RPMI7951 (cell line): ENCODE measurements at regions not wholly inside any gene's neighbourhood (a gene's known extent, or its start where the extent isn't known, plus 50 kb on each side); places are given as distances from the start of the nearest gene placed in this dataset.
A peak's percentile ranks its signal among the peaks of the same experiment; 100 is the strongest.
"Not testable (repeated sequence)": the region's sequence is repeated elsewhere in the genome, so short reads cannot be mapped to it uniquely, and the experiment has no call there.

ENCODE experiments used
- DNase-seq: peaks from one replicate; pipeline ENCODE4 v3.0.0-alpha.2; 2012; ENCODE audit warnings: low read depth

DNA sequence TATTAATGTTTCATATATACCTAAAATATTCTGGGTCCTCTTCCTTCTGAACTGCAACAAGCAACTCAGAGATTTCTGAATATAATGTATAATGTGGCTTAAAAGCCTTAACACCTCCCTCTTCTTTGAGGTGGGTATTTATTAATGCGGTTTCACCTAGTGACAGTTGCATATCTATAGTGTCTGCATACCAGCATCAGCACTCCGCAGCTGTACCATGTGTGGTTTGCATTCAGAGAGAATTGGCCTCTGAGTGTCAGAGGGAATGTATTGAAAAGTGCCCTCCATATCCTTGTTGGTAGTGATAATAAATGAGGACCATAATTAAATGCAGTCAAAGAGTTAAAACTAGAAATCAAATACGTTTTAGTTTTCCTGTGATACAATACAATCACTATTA, 256.6 kb upstream of the ARRDC3 start:
- DNase-seq: no peak

DNA sequence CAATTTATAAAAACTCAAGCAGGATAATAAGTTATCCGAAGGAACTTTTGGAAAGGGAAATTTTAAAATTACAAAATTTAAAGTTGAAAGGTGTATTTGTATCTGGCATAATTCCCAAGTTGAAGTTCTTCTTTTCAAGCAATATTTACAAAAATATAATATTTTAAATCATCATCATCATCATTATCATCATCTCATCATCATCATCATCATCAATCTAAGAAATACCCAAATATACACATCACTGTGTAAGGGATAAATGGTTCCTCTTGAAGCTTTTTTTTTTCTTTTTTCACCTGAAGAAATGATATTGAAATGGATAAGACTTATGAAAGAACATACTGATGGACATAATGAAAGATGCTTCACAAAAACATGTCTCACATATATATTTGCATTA, 254.9 kb upstream of the ARRDC3 start:
- DNase-seq: no peak

DNA sequence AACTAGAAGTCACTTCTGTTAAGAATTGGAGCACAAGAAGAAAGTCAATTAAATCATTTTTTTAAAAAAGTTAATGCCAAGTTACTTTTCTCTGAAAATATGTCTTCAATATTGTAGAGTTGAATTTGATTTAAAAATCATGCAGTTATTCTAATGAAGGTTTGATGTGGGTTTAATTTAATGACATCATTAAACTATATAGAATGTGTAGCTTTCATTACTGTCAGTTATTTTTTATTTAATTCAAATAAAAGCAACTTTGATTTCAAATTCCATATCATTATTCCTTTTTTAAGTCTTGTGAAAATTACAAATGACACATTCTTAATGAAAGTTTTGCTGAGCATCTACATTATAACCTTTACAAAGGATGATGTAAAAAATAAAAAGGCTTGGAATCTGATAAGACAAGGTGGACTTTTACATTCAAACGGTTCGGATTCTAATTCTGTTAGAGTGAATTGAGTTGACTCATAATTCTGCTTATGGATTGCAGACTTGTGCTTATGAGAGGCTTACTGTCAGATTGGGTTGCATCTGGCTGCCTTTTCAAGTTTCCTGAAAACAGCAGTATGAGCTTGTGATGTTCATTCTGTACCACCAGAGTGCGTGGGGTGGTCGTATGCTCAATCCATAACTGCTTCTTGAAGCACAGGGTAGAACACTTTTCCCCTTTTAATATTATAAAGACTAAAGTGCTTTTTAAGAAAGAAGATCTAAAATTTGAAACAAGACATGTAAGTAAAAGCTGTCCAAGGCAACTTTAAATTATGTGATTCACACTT, 253.0 kb upstream of the ARRDC3 start:
- no peak for DNase-seq

DNA sequence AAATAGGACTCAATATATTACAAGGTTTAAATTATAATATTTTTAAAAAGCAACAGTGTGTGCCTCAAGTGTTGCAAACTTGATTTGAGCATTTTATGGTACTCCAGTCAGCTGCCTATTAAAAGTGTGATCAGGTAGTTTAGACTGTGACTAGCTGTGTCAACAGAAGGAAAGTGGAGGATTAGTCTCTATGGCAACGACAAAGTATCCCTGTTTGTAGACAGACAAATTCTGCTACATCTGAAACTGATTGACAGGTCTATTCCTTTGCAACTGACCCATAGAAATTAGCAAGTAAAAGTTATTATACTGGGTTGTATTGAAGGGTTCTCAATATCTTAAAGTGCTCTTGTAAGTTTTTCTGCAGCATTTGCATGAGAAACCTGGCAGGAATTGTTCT, 249.8 kb upstream of the ARRDC3 start:
- no peak for DNase-seq

DNA sequence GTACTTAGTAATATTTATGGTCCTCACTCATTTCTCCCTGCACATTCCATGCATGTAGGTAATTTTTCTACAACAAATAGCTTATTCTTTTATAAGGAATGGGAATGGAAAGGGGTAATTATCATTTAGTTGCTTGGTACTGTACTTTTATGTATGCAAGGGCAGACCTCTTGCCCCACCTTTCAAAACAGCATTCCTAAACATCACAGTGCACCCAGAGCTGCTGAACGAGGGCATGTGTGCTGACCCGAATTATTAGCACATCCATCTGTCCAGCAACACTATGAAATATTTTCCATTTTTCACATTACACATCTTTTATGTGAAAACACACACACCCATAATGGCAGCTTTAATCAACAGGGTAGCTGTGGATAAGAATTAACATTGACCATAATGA, 228.6 kb upstream of the ARRDC3 start:
- no peak for DNase-seq

DNA sequence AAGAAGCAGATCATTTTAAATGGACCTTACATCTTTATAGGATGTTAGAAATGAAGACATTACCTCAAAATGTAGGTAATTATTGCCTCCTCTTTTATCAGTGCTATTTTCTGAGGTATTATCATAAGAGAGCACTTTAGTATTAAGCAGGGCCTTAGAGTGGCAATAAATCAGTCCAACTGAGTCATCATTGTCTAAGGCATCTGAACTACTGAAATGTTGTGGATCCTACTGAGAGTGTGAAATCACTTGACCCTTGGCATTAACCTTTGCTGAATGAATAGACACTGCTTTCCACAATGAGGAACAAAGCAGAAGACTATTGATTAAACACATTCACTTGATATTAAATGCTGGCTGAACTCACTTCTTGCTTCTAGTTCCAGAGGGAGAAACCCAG, 224.6 kb upstream of the ARRDC3 start:
- DNase-seq: no peak

DNA sequence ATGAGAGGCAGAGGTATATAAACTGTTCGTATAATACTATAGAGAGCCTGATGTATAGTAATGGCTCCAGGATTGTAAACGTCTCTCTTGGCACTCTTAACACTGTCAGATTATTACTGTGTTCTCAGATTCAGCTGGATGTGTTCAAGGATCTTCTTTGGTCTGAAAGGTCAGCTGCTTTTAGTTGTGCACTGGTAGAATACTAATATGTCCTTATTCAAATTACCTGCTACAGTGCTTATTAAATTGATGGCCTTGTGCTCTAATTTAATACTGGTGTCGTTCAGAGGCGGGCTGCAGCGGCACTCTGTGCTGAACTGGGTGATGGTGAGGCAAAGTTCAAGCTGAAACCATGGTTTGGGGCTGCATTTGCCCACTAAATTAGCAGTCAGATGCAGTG, 216.7 kb upstream of the ARRDC3 start:
- no peak for DNase-seq

DNA sequence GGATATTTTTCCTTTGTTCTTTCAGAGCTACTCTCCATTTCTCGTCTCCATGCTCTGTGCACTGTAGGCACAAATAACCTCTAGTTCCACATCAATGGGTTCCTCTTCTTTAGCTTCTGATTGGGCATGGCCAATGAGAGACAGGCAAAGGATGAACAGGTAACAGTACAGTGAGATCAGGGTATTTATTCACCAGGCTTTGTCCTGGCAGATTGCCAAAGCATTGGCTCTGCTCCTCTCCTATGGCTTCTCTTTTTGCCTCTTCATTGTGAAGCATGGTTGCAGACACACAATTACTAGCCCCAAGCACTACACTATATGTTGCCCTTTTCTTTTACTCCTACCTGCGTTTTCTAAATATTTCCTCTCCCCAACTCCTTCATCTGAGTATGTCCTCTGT, 215.1 kb upstream of the ARRDC3 start:
- no peak for DNase-seq

DNA sequence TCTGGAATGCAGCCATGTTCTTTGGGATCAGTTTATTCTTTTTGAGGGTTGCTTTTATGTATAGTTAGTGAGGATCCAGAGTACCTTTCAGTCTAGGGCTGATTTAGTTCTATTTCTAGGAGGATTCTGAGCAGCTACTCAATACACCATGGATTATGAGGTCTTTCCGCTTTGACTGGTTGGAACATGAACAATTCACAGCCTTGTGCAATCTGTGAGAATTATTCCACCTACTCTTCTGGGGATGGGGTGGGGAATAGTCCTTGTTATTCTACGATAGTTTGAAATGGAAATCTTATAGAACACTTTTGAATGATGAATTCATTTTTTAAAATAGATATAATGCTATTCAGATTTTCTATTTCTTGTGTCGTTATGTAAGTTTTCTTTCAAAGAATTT, 212.3 kb upstream of the ARRDC3 start:
- DNase-seq: no peak

DNA sequence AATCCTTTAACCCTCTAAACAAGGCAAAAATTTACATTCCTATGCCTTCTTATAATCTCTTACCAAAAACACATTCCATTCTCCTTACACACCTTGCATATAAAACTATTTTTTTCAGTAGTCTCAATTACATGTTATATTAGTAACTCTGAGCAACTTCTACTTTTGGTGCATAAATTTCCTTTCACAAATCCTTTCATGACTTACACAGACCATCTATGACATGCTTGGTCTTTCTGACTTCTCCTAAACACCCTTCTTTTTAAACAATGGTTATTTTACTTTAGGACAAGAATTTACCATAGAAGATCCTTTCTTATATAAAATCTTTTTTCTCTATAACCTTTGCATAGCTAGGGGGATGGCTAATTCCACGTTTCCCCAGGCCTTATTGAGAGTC, 208.0 kb upstream of the ARRDC3 start:
- DNase-seq: peak; percentile 6

DNA sequence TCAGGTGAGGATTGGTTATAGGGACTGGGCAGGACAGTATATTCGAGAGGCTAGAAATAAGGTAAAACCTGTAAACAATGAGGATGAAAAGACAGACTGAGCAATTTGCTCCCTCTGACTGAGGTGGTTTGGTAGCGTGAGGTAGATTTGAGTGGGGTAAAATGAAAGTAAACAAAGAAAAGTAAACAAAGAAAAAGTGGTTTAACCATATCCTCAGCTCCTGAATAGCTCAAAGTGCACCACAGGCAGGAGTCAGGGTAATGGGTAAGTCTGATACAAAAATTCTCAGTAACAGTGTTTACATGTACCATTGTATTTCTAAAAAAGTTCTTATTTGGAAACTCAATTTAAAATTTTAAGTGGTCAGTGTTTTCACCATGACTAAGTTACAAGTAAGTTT, 203.1 kb upstream of the ARRDC3 start:
- DNase-seq: no peak

DNA sequence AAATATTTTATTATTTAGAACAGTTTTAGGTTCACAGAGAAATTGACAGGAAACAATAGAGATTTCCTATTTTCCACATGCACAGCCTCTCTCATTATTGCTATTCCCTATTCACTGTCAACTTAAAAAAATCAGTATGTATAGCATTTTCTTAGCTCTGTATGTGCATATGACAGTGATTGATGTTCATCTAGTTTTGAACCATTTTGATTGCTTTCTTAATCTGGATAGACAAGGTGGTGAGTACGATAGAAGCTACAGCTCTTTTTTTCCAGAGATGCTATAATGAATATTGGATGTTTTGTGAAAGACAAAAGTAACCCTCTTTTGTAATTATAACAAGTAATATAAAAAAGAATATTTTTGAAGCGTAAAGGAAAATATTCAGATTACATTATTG, 201.2 kb upstream of the ARRDC3 start:
- DNase-seq: no peak

DNA sequence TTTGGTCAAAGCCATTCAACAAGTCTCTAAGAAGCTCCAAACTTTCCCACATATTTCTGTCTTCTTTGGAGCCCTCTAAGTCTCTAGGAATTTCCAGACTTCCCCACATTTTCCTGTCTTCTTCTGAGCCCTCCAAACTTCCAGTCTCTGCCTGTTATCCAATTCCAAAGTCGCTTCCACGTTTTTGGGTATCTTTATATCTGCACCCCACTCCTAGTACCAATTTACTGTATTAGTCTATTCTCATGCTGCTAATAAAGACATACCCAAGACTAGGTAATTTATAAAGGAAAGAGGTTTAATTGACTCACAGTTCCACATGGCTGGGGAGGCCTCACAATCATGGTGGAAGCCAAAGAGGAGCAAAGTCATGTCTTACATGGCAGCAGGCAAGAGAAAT, 182.9 kb upstream of the ARRDC3 start:
- DNase-seq: not testable (repeated sequence)

DNA sequence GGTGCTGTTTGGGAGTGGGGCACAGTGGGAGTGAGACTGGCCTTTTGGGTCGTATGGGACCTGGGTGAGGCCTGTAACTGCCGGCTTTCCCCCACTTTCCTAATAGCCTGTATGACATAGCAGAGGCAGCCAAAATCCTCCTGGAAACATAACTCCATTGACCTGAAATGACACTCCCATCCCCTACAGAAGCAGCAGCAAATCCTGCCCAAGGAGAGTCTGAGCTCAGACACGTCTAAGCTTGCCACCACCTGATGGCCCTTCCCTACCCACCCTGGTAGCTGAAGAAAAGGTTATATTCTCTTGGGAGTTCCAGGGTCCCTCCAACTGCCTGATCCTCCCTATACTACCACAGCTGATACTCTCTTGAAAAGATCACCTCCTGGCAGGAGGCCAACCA, 179.8 kb upstream of the ARRDC3 start:
- no peak for DNase-seq

DNA sequence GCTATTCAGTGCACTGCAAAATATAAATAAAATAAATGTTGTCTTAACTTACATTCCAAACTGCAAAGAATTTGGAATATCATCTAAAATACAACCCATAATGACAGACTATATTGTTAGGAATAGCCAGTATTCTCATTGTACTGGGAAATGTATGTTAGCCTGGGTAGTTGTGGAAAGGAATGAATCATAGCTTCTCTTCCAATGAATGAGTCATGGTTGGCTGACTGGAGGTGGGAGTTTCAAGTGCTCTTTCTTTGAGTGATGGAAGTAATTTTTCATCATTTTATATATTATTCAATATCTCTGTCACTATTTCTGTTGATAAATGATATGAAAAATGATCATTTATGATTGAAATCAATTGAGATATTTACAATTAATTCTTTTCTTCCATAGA, 158.6 kb upstream of the ARRDC3 start:
- DNase-seq: peak; percentile 2

DNA sequence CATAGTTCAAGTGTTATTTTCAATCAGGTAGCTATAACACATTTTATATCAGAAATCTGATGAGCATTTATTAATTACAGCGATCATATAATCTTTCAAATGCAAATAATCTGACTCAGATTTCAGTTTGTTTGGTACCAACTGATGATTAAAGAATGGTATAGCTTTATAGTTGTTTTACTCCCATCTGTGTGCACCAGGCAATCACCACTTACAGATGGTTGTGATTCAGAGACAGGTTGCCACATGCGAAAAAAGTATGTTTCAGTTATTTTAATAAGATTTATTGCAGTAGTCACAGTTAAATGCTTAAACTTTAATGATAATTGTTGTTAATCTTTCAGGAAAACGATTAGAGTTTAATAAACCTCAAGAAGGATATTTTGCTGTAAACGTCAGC, 155.1 kb upstream of the ARRDC3 start:
- DNase-seq: no peak

DNA sequence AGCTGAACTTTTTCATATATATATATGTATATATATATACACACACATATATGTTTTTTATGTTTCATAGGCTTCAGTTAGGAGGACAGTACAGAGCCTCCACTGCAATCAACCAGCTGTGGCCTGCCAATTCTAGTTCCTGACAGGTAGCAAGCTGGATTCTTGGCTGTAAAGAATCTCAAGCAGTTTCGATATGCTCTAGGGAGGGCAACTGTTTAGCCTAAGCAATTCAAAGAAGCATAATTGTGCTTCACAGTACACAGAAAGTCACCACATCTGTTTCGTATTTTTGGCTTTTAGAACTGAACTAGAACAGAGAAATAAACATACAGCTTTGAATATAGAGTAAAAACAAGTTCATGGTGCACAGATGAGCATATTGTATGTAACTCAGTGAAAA, 152.4 kb upstream of the ARRDC3 start:
- DNase-seq: no peak

DNA sequence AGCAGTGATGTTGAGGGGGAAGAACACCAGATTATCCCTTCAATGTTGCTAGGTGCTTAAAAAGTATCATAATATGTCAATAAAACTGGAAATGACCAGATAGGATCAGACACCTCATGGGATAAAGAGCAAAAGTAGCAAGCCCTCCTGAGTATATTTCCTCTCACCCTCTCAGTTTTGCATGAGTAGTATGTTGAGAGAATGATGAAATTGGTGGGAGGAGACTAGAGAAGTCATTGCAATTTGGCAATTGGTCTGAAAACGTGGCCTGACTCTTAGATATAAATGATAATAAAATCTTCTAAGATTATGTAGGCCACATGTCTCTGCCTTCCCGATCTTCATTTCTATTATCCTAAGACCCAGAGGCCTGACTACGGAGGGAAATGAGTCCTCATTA, 151.2 kb upstream of the ARRDC3 start:
- DNase-seq: no peak

DNA sequence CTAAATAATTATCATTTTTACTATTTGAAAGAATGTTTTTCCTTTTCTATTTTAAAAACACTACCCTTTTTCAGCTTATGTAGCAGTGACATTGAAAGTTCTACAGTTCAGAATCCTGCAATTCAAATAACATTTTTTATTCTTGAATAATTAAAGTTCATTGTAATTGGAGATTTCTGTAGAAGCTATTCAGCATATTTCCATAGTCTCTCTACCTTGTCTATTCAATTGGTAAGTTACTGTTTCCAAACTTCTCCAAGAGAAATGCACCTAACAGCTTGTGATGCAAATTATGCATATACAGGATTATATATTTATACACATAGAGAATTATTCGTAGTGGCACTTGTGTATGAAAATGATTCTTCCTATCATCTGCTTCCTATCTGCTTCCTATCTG, 149.7 kb upstream of the ARRDC3 start:
- DNase-seq: no peak

DNA sequence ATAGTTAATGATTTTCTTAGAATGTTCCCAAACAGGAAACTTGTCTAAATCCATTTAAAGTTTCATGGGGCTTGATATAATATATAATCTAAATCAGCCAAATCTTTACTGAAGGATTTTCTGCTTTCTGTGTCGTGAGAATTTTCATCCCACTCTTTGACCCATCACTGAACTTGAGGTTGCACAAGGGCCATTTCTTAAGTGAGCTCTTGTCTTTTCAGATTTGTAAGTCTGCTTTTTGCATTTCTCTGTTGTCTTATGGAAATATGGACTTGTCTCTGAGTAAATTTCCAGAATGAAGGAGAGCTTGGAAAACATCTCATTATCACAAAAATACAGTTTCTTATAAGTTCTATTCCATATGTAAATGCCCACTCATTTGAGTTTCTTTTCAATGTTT, 149.2 kb upstream of the ARRDC3 start:
- no peak for DNase-seq

DNA sequence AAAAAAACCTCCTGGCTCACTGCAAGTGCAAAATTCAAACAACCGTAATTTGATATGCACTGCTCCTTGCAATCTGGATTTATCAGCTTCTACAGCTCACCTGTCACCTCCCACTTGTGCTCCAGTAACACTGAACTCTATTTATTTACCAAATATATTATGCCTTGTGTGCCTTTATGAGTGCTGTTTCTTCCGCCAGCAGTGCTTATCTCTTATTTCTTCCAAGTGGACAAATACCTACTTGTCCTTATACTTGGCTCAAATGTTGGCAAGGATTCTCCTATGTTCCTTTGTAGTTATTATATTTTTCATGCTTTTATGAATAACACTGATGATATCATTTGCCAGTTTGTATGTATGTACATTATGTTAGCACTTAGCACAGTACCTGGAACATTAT, 145.7 kb upstream of the ARRDC3 start:
- DNase-seq: no peak

DNA sequence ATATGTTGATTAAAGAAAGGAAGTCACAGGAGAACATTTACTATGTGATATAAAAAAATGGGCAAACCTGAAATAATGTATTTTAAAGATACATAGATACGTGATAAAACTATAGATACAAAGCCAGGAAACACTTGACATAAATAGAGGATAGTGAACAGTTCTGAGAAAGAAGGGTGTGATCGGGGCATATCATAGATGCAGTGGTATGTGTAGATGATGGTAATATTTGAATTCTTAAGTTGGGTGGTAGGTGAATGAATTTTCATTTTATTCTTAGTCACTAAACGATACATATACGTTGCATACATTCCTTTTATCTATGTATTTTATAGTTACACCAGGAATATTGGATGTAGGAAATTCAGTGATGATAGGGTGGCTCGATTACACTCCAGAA, 138.7 kb upstream of the ARRDC3 start:
- no peak for DNase-seq

DNA sequence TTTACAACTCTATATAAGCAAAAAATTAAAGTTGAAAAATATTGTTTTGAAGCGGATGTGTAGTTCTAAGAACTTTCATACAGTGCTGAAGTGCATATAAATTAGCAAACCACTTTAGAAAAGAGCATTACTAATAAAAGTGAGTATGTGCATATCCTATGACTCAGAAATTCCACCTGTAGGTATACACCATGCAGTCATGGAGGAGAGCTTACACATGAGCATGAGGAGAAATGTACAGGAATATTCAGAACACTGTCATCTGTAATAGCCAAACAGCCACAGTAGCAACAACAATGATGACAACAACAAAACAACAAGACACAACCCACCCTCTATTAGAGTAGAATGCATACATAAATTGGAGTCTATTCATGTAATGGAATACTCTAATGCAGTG, 138.2 kb upstream of the ARRDC3 start:
- no peak for DNase-seq

DNA sequence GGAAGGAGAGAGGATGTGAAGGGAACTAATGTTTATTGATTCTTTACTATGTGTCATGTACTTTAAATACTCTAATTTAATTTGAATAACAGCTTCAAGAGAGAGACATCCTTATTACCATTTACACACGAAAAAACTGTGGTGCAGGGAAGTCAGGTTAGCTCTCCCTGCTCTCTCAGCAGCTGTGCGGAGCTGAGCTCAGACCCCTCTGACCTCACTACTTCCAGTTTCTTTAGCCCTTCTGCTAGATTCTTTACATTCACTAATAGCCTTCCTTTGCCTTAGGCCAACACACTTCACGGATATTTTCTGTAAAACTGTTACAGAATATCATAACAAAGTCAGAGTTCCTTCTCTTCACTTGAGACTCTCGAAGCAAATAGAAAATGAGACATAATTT, 131.3 kb upstream of the ARRDC3 start:
- DNase-seq: no peak
